PC-3 (cell line): ENCODE measurements at regions not wholly inside any gene's neighbourhood (a gene's known extent, or its start where the extent isn't known, plus 50 kb on each side); places are given as distances from the start of the nearest gene placed in this dataset.

ENCODE experiments used
- ATAC-seq: fragments of 200-7000 bp; cut with Tn5 transposase; 2 replicates; pipeline ENCODE4 v1.9.1; 2020; ENCODE audit warnings: mild to moderate bottlenecking, moderate library complexity
- BruUV-seq: library from RNA; stranded (reverse); fragments of 400-500 nt; replicated peaks from 2 replicates; lab custom pipeline; 2021; lab: Mats Ljungman, UMichigan
- CTCF ChIA-PET: fragments of 300-600 bp; sonication (Branson Sonifier 250); formaldehyde crosslinking; loops from one replicate; lab custom pipeline; 2022; ENCODE audit warnings: antibody characterized with exemption; lab: Charles Lee
- POLR2A ChIA-PET: fragments of 300-600 bp; sonication (Branson Sonifier 250); formaldehyde crosslinking; loops from one replicate; lab custom pipeline; 2022; ENCODE audit warnings: antibody characterized with exemption; ENCODE audit not compliant: unreplicated experiment; lab: Charles Lee
- DNase-seq: peaks from one replicate; pipeline ENCODE4 v3.0.0-alpha.2; 2015
- H2AFZ ChIP-seq: fragments of 300-600 bp; sonication (generic); 2 replicates; pipeline ENCODE4 v1.6.0; 2016; ENCODE audit warnings: antibody characterized with exemption, low read length
- H3F3A ChIP-seq: fragments of 300-600 bp; sonication (generic); one replicate; pipeline ENCODE4 v1.6.0; 2017; ENCODE audit warnings: antibody characterized with exemption, low read length, control low read depth, mild to moderate bottlenecking; ENCODE audit not compliant: unreplicated experiment
- H3K27ac ChIP-seq: fragments of 300-600 bp; sonication (generic); 2 replicates; pipeline ENCODE4 v1.5.1; 2016; ENCODE audit warnings: mild to moderate bottlenecking, low read length
- H3K27me3 ChIP-seq: fragments of 300-600 bp; sonication (generic); 2 replicates; pipeline ENCODE4 v1.6.1; 2016; ENCODE audit warnings: low read length, mixed read lengths
- H3K36me3 ChIP-seq: fragments of 300-600 bp; sonication (generic); 2 replicates; pipeline ENCODE4 v1.6.1; 2016; ENCODE audit warnings: low read depth, mixed run types, low read length, mixed read lengths
- H3K4me1 ChIP-seq: fragments of 300-600 bp; sonication (generic); 2 replicates; pipeline ENCODE4 v1.5.1; 2016; ENCODE audit warnings: low read length; ENCODE audit not compliant: insufficient read depth
- H3K4me2 ChIP-seq: fragments of 300-600 bp; sonication (generic); 2 replicates; pipeline ENCODE4 v1.6.0; 2016; ENCODE audit warnings: low read length
- H3K4me3 ChIP-seq: fragments of 300-600 bp; sonication (generic); 2 replicates; pipeline ENCODE4 v1.5.1; 2016; ENCODE audit warnings: mild to moderate bottlenecking, low read length, mixed read lengths
- H3K79me2 ChIP-seq: fragments of 300-600 bp; sonication (generic); 2 replicates; pipeline ENCODE4 v1.6.1; 2017; ENCODE audit warnings: low read length, mixed read lengths
- H3K9ac ChIP-seq: fragments of 300-600 bp; sonication (generic); 2 replicates; pipeline ENCODE4 v1.6.0; 2016; ENCODE audit warnings: mild to moderate bottlenecking, low read length
- H3K9me2 ChIP-seq: fragments of 300-600 bp; sonication (generic); replicated peaks from 2 replicates; pipeline ENCODE4 v1.6.1; 2016; ENCODE audit warnings: mixed run types, low read length, mixed read lengths
- H3K9me3 ChIP-seq: fragments of 300-600 bp; sonication (generic); 2 replicates; pipeline ENCODE4 v1.6.1; 2016; ENCODE audit warnings: low read length, mixed read lengths
- H4K20me1 ChIP-seq: fragments of 300-600 bp; sonication (generic); 2 replicates; pipeline ENCODE4 v1.6.1; 2016; ENCODE audit warnings: low read length, mixed read lengths
- CTCF ChIP-seq: fragments of 300-600 bp; sonication (generic); conservative IDR thresholded peaks from 2 replicates; pipeline ENCODE4 v1.5.1; 2017; ENCODE audit warnings: antibody characterized with exemption, low read depth, mild to moderate bottlenecking, low read length
- EZH2 ChIP-seq: fragments of 300-600 bp; sonication (generic); IDR thresholded peaks from one replicate; pipeline ENCODE4 v1.6.1; 2017; ENCODE audit warnings: antibody characterized with exemption, mild to moderate bottlenecking, low read length; ENCODE audit not compliant: unreplicated experiment
- EZH2phosphoT487 ChIP-seq: fragments of 300-600 bp; sonication (generic); IDR thresholded peaks from 2 replicates; pipeline ENCODE4 v1.6.1; 2018; ENCODE audit warnings: mild to moderate bottlenecking, antibody characterized with exemption, low read length, borderline replicate concordance
- intact Hi-C: fragments of 100-400 bp; cut with micrococcal nuclease; formaldehyde crosslinking; loops from 2 replicates; pipeline ENCODE4 v1.9.0; 2023

GRCh38 chr5:118558871-118559270, 429.5 kb downstream of the DTWD2 start:
- Histone ChIP-seq H3K9me3 (no peaks in the 10 kb centered on the region), H3K36me3 (no peaks in the 10 kb centered on the region), H2AFZ (no peak overlapping the region), H3F3A (no peaks in the 10 kb centered on the region), H3K79me2 (no peaks in the 10 kb centered on the region), H3K4me2 (no peak overlapping the region), H3K4me3 (no peak overlapping the region), H3K9ac (no peak overlapping the region), H3K9me2 (no peaks in the 10 kb centered on the region), H3K27ac (no peak overlapping the region), H3K4me1 (no peaks in the 10 kb centered on the region), H4K20me1 (no peaks in the 10 kb centered on the region), H3K27me3 (no peaks in the 10 kb centered on the region)
- DNase-seq (no peak), ATAC-seq (no peak)
- TF ChIP-seq EZH2phosphoT487 = no peak
- TF ChIP-seq CTCF = no peak
- TF ChIP-seq EZH2 = no peak
- no TSS peak for BruUV-seq
- intact Hi-C loops = no loop called here
- ChIA-PET CTCF (no interaction called here), POLR2A (no interaction called here)

GRCh38 chr5:118557251-118557661, 431.1 kb downstream of the DTWD2 start:
- Histone ChIP-seq H3K4me1 (no peaks in the 10 kb centered on the region), H3K4me2 (no peak overlapping the region), H2AFZ (no peak overlapping the region), H3F3A (no peaks in the 10 kb centered on the region), H3K27ac (no peak overlapping the region), H4K20me1 (no peaks in the 10 kb centered on the region), H3K79me2 (no peaks in the 10 kb centered on the region), H3K9me3 (no peaks in the 10 kb centered on the region), H3K4me3 (no peak overlapping the region), H3K36me3 (no peaks in the 10 kb centered on the region), H3K27me3 (no peaks in the 10 kb centered on the region), H3K9me2 (no peaks in the 10 kb centered on the region), H3K9ac (no peak overlapping the region)
- no TSS peak for BruUV-seq
- DNase-seq = no peak
- ATAC-seq = no peak
- intact Hi-C loops = no loop called here
- no peak for TF ChIP-seq EZH2phosphoT487
- no peak for TF ChIP-seq EZH2
- TF ChIP-seq CTCF = no peak
- ChIA-PET CTCF (no interaction called here), POLR2A (no interaction called here)

- Histone ChIP-seq H3K79me2 (no peaks in the 10 kb centered on the region), H4K20me1 (no peaks in the 10 kb centered on the region), H3K4me1 (no peaks in the 10 kb centered on the region), H3K9me3 (no peaks in the 10 kb centered on the region), H3K4me3 (no peak overlapping the region), H2AFZ (no peak overlapping the region), H3K4me2 (no peak overlapping the region), H3K27ac (no peak overlapping the region), H3K9ac (no peak overlapping the region), H3F3A (no peaks in the 10 kb centered on the region), H3K27me3 (no peaks in the 10 kb centered on the region), H3K36me3 (no peaks in the 10 kb centered on the region), H3K9me2 (no peaks in the 10 kb centered on the region)
- DNase-seq (no peak), ATAC-seq (no peak)
- ChIA-PET CTCF (no interaction called here), POLR2A (no interaction called here)
- intact Hi-C loops = no loop called here
- no TSS peak for BruUV-seq
- TF ChIP-seq EZH2 (no peak), CTCF (no peak), EZH2phosphoT487 (no peak)
These were observed 431.6 kb downstream of the DTWD2 start for GRCh38 chr5:118556792-118557191.
